ENCODE measurements at regions not wholly inside any gene's neighbourhood (a gene's known extent, or its start where the extent isn't known, plus 50 kb on each side); places are given as distances from the start of the nearest gene placed in this dataset.
"Not testable (repeated sequence)": the region's sequence is repeated elsewhere in the genome, so short reads cannot be mapped to it uniquely, and the experiment has no call there.

GRCh38 chr12:46490635-46491034 lies 118.1 kb upstream of the SLC38A2 start:
- Histone ChIP-seq H3K36me3 (peaks cover 8% of the 10 kb centered on the region; the same call in 1 of the 2 replicates), H3K4me3 (no peak overlapping the region), H3K9me3 (no peaks in the 10 kb centered on the region), H3K27me3 (no peaks in the 10 kb centered on the region)
- DNase-seq = no peak

DNA sequence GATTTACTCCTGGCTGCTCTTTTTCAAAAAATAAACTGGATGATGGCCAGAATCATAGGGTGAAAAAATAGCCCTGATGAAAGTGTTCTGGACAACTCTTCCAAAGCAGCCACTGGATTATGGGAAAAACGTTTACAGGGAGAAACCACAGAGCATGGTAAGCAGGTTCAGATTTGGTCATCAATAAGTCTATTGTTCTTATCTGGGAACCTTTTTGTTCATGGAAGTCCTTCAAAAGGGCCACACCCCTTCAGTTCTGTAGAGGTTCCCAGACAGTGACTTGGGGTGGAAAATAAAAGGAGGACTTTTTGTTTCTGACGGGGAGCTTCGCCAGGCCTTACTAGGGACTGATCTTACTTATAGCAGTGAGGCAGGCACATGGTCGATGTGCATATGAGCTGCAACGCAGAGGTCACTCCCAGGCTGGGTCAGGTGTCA lies 117.4 kb upstream of the SLC38A2 start:
- Histone ChIP-seq H3K36me3 (peaks cover 8% of the 10 kb centered on the region; the same call in 1 of the 2 replicates), H3K4me3 (no peak overlapping the region), H3K27me3 (no peaks in the 10 kb centered on the region), H3K9me3 (no peaks in the 10 kb centered on the region)
- DNase-seq = no peak

- DNase-seq = no peak
- peaks cover 8% of the 10 kb centered on the region; the same call in 1 of the 2 replicates for H3K36me3 ChIP-seq
Measured at GRCh38 chr12:46487567-46488131, 115.1 kb upstream of the SLC38A2 start.

DNA sequence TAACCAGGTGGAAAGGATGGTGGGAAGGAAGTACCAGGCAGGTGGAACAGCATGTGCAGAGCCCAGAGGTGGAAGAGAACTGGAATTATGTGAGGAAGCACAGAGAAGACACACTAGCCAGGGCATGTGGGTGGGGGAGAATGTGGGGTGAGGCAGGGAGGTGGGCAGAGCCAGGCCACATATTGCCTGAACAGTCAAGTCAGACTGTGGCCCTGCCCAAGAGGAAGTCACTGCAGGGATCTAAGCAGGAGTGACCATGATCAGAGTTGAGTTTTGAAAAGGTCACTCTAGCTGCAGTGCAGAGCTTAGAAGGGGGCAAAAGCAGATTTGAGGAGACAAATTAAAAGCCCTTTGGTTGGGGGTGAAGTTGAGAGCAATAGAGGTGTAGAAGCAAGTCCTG lies 114.0 kb upstream of the SLC38A2 start:
- H3K27me3 ChIP-seq = no peaks in the 10 kb centered on the region
- H3K4me3 ChIP-seq = no peak overlapping the region
- H3K36me3 ChIP-seq = peaks cover 15% of the 10 kb centered on the region; the same call in 1 of the 2 replicates
- no peak for DNase-seq
- H3K9me3 ChIP-seq = no peaks in the 10 kb centered on the region

More at GRCh38 chr12:46487567-46488131, 115.1 kb upstream of the SLC38A2 start:
- no peaks in the 10 kb centered on the region for H3K9me3 ChIP-seq
- H3K27me3 ChIP-seq = no peaks in the 10 kb centered on the region
- H3K4me3 ChIP-seq = no peak overlapping the region

GRCh38 chr12:46485853-46486252 lies 113.3 kb upstream of the SLC38A2 start:
- Histone ChIP-seq H3K9me3 (no peaks in the 10 kb centered on the region), H3K4me3 (no peak overlapping the region), H3K27me3 (no peaks in the 10 kb centered on the region), H3K36me3 (peaks cover 15% of the 10 kb centered on the region; the same call in 1 of the 2 replicates)
- DNase-seq = no peak

DNA sequence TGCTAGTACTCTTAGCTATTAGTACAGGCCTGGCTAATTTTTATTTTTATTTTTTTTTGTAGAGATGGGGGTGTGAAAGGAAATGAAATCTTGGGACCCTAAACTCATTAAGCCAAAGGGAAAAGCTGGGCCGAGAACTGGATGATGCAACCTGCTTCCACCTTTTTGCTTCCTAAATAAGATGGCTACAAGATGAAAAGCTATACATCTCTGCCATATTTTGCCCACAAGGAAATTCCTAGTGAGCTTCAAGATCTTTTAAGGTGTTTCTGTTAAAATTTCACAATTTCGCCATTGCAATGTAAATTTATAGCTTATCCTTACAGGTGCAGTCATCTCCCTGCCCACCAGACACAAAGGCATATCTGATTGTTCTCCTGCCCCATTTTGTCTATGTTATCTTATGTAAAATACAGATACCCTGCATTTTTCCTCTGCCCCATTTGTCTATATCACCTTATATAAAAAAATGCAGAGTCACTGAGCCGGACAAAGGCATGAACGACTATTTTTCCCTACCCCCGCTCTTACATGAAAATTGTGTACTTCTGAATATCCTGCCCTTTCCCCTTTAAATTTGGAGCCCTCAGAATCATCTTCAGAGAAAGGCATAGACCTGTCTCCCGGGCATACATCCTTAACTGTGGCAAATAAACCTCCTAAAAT lies 112.0 kb upstream of the SLC38A2 start:
- Histone ChIP-seq H3K4me3 (no peak overlapping the region), H3K9me3 (no peaks in the 10 kb centered on the region), H3K27me3 (no peaks in the 10 kb centered on the region), H3K36me3 (peaks cover 15% of the 10 kb centered on the region; the same call in 1 of the 2 replicates)
- DNase-seq = no peak

DNA sequence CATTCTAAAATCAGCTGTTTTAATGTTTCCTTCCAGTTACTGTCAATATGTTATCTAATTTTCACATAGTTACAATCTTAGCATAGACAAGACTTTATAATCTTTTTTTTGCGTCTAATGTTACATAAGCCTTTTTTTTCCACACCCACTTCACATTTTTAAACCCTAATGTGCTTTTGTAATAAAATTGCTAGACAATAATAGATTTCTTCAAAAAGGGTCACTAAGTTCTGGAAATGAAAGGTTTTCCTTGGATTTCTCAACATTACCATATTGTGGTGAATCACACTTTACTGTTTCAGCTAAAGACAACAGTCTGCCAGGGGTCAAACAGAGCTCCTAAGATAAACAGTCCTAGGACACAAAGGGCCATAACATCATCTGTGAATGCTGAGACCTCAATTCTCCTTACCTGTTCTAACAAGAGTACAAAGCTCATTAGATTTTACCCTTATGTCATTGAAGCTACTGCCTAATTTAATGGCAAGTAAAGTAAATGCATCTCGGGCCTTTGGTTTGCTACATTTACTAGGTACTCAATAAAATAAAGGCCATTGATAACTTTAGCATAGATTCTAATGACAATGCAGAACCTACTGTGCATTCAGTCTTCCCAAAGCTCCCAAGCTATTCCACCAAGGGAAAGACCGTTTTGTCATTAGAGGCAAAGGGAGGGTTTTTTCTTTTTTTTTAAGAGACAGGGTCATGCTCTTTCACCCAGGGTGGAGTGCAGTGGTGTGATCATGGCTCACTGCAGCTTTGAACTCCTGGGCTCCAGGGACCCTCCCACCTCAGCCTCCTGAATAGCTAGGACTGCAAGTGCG lies 111.2 kb upstream of the SLC38A2 start:
- Histone ChIP-seq H3K36me3 (peaks cover 11% of the 10 kb centered on the region; the same call in 1 of the 2 replicates), H3K9me3 (no peaks in the 10 kb centered on the region), H3K27me3 (no peaks in the 10 kb centered on the region), H3K4me3 (no peak overlapping the region)
- no peak for DNase-seq

- Histone ChIP-seq H3K27me3 (no peaks in the 10 kb centered on the region), H3K4me3 (no peak overlapping the region), H3K36me3 (peaks cover 13% of the 10 kb centered on the region; the same call in 1 of the 2 replicates), H3K9me3 (no peaks in the 10 kb centered on the region)
- no peak for DNase-seq
Measured at GRCh38 chr12:46480724-46481123, 108.2 kb upstream of the SLC38A2 start.

DNA sequence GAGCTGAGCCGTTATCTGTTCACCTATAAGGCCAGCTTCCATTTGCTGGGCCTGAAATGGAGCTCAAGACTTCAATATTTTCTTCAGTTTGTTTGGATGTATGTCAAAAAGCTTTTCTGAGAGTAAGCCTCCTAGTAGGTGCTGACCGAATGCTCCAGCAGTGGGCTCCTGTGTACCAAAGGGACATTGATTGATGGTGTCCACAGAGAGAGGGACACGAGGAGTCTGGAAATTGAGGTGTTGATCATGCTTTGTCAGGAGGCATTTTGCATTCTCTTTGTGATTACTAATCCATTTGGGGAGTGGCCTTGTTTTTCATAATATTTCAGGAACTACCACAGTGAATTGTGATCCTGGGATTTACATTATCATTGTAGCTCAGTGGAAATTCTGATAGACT lies 107.7 kb upstream of the SLC38A2 start:
- no peak overlapping the region for H3K4me3 ChIP-seq
- peaks cover 13% of the 10 kb centered on the region; the same call in 1 of the 2 replicates for H3K36me3 ChIP-seq
- DNase-seq = no peak
- H3K9me3 ChIP-seq = no peaks in the 10 kb centered on the region
- H3K27me3 ChIP-seq = no peaks in the 10 kb centered on the region

- Histone ChIP-seq H3K9me3 (no peaks in the 10 kb centered on the region), H3K4me3 (no peak overlapping the region), H3K27me3 (no peaks in the 10 kb centered on the region), H3K36me3 (peaks cover 13% of the 10 kb centered on the region; the same call in 1 of the 2 replicates)
- DNase-seq = no peak
Measured at GRCh38 chr12:46478123-46478522, 105.5 kb upstream of the SLC38A2 start.

DNA sequence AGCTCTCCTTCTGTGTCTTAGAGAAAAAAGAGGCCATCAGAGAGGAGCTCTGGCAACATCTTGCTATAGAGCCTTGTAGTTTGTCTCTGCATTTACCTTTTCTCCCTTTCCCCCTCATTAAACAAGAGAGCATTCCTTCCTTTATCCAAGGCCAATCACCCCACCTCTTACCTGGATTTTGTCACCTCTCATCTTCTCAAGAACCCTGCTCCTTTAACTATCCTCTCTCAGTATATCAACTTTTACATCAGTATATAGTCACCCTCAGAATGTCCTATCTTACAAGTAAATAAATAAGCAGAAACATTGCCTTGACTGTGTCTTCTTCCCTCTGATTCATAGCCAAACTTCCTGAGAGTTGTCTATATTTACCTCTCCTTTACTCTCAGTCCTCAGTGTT lies 105.0 kb upstream of the SLC38A2 start:
- Histone ChIP-seq H3K9me3 (no peaks in the 10 kb centered on the region), H3K36me3 (peaks cover 13% of the 10 kb centered on the region; the same call in 1 of the 2 replicates), H3K27me3 (no peaks in the 10 kb centered on the region), H3K4me3 (no peak overlapping the region)
- DNase-seq = no peak

DNA sequence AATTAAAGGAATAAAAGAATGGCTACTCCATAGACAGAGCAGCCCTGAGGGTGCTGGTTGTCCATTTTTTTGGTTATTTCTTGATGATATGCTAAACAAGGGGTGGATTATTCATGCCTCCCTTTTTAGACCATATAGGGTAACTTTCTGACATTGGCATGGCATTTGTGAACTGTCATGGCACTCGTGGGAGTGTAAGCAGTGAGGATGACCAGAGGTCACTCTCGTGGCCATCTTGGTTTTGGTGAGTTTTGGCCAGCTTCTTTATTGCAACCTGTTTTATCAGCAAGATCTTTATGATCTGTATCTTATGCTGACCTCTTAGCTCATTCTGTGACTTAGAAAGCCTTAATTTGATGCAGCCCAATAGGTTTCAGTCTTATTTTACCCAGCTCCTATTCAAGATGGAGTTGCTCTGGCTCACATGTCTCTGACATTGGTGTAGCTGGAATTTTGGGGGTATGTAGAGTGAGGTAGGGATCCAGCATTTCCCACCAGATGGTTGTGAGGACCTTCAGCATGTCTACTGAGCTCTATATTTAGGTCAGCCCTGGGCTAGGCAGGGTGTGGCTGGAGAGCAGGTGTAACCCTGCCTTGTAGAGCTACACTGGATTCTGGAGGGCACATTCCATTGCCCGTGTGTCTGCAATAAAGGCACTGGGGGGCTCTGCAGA lies 103.5 kb upstream of the SLC38A2 start:
- Histone ChIP-seq H3K9me3 (no peaks in the 10 kb centered on the region), H3K36me3 (peaks cover 6% of the 10 kb centered on the region; the same call in 1 of the 2 replicates), H3K4me3 (no peak overlapping the region), H3K27me3 (no peaks in the 10 kb centered on the region)
- DNase-seq = no peak

DNA sequence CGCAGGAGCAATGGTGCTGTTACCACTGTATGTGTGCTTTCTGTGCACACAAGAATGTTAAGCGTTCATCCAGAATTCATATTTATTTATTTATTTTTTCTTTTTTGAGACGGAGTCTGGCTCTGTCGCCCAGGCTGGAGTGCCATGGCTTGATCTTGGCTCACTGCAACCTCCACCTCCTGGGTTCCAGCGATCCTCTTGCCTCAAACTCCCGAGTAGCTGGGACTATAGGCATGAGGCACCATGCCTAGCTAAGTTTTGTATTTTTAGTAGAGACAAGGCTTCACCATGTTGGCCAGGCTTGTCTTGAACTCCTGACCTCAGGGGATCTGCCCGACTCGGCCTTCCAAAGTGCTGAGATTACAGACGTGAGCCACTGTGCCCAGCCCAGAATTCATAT lies 101.8 kb upstream of the SLC38A2 start:
- not testable (repeated sequence) for H3K36me3 ChIP-seq, H3K27me3 ChIP-seq, DNase-seq, H3K9me3 ChIP-seq, H3K4me3 ChIP-seq

- Histone ChIP-seq H3K4me3 (no peak overlapping the region), H3K27me3 (no peaks in the 10 kb centered on the region), H3K9me3 (no peaks in the 10 kb centered on the region), H3K36me3 (peaks cover 3% of the 10 kb centered on the region)
- peak; percentile 93 for DNase-seq
Measured at GRCh38 chr12:46473634-46474329, 101.2 kb upstream of the SLC38A2 start.

- DNase-seq = no peak
- no peak overlapping the region for H3K4me3 ChIP-seq
- H3K9me3 ChIP-seq = no peaks in the 10 kb centered on the region; the same call in 1 of the 2 replicates
- H3K27me3 ChIP-seq = no peaks in the 10 kb centered on the region
- H3K36me3 ChIP-seq = peaks cover 10% of the 10 kb centered on the region
Measured at GRCh38 chr12:46472893-46473633, 100.5 kb upstream of the SLC38A2 start.

Measured in MG63 (cell line).